HT1080 (cell line): ENCODE measurements at regions not wholly inside any gene's neighbourhood (a gene's known extent, or its start where the extent isn't known, plus 50 kb on each side); places are given as distances from the start of the nearest gene placed in this dataset.
"Not testable (repeated sequence)": the region's sequence is repeated elsewhere in the genome, so short reads cannot be mapped to it uniquely, and the experiment has no call there.

Source experiments
- DNase-seq: peaks from one replicate; pipeline ENCODE4 v3.0.0-alpha.2; 2015; ENCODE audit warnings: low read depth

DNA sequence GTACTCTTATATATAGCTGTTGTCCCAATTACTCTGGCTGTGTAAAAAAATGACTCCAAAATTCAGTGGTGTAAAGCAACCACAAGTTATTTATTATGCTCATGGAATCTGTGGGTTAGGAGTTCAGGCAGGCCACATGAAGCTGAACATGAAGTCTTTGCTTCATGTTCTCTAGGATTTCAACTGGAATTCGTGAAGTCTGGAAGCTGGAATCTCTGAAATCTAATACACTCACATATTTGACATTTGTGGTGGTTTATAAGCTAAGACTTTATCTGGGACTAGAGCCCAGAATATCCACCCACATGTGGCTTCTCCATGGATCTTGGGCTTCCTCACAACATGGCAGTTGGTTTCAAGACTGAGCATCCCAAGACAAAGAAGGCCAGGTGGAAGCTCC is 430.6 kb downstream of the MIAT start:
- no peak for DNase-seq

DNA sequence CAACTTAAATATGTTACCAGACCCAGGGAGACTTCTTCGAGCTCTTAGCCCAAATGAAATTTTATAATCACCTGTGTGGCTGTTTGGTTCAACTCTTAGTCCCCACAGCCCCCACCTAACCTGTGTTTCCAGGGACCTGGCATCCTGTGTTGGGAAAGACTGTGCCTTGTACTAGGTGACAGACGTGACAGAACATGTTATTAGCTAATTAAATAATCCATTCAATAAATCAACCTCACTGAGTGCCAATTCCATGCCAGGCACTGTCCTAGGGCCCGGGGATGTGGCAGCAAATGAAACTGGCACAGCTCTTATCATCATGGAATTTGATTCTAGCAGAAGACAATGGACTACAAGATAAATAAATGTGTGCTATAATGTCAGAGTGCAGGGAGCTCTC is 431.9 kb downstream of the MIAT start:
- no peak for DNase-seq

- DNase-seq = no peak
Observed at GRCh38 chr22:27090611-27091011, 433.2 kb downstream of the MIAT start.

DNA sequence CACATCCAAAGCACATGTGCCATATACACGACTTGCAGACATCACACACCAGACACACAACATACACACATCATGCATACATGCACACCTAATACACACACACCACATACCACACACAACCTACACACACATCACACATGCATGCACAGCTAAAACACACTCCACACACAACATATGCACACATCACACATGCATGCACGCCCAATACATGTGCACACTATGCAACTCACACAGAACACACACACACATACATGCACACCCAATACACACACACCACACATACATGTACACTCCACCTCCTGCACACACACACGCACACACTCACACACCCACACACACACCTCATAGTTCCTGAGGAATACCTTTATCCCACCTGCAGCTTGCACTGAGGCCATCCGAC is 436.0 kb downstream of the MIAT start:
- DNase-seq = no peak

- no peak for DNase-seq
Observed at GRCh38 chr22:27094633-27095308, 437.4 kb downstream of the MIAT start.

GRCh38 chr22:27097506-27097905 is 440.1 kb downstream of the MIAT start:
- no peak for DNase-seq

GRCh38 chr22:27097933-27098332 is 440.5 kb downstream of the MIAT start:
- no peak for DNase-seq

GRCh38 chr22:27099946-27100722 is 442.7 kb downstream of the MIAT start:
- DNase-seq = no peak

DNA sequence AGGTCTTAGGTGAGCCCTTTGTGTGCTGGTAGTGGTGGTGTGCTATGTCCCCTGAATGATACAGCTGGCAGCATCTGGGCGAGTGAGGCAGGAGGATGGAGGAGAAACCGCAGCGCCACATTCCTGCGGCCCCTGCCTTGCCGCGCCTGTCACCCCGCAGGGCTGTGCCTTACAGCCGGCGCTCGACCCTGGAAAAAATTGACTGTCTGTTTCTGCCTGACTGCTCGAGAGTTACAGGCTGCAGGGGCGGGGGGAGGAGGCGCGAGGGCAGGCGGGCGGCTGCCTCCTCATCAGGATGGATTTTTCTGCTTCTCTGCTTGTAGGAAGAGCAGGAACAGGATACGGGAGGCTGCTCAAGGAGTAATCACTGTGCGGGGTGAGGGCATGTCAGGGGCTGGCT is 443.4 kb downstream of the MIAT start:
- DNase-seq = peak; percentile 56

DNA sequence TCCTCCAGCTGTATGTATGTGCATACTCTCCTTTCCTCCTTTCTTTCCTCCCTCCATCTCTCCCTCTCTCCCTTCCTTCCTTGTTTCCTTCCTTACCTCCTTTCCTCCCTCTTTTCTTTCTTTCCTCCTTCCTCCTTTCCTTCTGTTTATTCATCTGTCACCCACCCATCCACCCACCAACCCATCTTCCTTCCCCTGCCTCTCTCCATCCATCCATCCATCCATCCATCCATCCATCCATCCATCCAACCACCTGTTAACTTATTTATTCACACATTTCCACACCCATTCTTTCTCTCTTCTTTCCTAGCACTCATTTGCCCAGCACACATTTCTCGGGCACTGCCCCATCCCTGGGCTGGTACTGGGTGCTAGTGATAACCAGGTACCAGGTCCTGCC is 443.9 kb downstream of the MIAT start:
- DNase-seq = no peak

DNA sequence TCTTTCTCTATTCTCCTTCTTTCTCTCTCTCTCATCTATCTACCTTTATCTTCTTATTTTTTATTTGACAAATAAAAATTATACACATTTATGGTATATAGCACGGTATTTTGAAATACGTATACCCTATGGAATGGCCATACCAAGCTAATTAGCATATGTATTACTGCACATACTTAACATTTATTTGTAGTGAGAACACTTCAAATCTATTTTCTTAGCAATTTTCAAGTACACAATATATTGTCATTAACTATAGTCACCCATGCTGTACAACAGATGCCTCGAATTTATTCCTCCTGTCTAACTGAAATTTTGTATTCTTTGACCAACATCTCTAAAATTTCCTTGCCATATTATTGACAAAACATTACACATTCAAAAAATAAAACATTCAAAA is 447.1 kb downstream of the MIAT start:
- DNase-seq = no peak

DNA sequence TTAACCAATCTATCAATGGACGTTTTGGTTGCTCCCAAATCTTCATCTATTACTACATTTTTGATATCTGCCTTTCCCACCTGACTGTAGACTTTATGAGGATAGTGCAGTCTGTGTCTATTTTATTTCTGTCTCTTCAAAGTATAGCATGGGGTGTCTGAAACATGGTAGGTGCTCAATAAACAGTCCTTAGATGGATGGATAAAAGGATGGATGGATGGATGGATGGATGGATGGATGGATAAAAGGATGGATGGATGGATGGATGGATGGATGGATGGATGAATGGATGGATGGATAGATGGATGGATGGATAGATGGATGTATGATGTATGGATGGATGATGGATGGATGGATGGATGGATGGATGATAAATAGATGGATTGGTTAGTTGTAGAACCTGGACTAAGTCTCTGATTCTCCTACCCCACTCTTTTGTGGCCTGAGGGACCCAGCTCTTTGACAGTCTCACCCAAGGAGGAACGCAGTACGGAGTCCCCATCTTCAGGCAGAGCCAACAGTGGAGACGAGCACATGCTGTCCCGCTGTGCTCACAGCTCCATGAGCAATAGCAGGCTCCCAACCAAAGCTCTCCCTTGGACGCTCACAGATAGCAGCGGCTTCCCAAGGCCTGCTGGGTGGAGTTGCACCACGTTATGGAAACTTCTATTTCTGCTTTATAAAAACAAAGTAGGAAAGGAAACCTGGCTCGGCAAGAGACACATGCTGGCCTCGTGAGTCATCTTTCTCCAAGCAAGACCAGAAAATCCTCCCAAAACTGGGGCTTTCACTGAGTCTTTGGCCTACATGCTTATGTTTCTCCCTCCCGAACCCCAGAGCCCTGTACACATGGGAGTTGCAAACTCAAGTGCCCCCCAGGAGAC is 448.0 kb downstream of the MIAT start:
- DNase-seq = peak; percentile 77

DNA sequence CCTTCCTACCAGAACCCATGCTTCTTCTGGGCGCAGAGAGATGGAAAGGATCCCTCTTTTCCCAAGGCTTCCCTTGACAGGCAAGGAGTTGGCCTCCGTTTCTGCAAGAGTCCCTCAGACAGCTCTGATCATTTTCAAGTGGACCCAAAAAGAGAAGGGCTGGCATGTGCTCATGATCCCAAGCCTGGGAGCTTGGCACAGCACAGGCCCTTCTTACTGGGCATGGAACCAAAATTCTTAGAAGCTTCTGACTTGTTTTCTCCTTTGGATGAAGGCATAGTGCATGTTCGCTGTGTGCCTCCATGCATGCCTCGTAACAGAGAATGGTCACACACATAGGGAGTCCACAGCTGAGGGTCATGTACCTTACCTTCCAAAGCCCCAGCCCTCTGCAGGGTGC is 449.6 kb downstream of the MIAT start:
- DNase-seq = no peak

DNA sequence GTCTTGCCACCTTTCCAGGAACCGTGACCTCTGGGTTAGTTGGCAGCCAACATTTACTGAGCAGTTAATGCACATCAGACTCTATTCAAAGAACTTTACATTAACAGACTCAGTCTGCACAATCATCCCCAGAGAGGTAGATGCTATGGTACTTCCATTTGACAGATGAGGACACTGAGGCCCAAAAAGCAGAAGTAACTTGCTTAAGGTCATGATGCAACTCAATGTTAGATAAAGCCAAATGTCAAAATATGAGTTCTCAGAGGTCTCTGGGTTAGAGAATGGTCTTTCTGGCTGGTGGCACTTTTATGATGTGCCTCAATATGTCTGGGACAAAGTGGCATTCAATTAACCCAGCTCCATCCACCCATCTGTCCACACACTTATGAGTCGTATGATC is 450.0 kb downstream of the MIAT start:
- no peak for DNase-seq

DNA sequence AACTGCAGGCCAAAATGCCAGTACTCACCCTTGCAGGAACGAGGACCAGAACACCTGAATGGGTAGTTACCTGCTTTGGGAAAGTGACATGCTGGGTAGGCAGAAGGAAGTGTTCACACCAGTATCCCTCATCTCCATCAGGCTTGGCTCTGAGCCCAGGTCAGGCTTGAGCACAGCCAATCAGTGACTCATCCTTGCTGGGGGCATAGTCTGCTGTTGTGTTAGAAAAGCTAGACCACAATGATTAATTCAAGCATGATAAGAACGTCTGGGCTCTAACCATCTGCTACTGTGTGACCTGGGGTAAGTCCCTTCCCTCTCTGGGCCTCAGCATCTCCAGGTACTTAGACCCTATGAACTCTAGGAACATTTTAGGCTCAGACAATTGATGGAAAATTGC is 450.4 kb downstream of the MIAT start:
- peak; percentile 89 for DNase-seq

DNA sequence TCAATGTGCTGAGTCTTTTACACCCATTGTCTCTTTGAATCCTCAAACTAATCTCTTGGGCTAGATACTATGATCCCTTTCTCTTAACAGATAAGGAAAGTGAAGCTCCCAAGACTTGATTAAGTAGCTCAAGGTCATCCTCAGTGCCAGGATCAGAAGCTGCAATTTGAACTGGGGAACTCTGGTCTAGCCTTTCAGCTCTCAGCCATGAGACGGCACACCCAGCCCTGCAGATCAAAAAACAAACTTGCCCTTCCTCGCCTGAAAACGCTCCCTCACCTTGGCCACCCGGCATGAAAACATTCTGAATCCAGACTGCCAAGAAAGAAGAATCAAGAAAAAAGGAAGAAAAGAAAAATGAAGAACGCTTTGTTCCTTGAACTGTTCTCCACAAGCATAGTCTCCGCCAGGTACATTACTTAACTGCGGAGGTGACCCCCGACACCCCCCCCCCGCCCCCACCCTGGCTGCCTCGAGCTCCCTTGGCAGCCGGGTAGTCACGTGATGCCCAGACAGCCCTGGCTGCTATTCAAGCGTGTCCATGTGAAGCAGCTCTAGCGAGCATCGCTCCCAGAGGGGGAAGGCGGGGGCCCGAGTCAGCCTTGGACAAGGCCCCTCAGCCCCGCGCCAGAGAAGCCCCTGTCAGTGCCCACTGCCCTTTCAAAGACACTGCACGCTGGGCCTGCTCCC is 451.2 kb downstream of the MIAT start:
- DNase-seq = no peak

DNA sequence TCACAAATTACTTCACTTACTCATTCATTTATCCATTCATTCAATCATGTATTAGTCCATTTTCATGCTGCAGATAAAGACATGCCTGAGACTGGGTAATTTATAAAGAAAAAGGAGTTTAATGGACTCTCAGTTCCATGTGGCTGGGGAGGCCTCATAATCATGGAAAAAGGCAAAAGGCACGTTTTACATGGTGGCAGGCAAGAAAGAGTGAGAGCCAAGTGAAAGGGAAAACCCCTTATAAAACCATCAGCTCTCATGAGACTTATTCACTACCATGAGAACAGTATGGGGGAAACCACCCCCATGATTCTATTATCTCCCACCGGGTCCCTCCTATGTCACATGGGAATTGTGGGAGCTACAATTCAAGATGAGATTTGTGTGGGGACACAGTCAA is 452.0 kb downstream of the MIAT start:
- not testable (repeated sequence) for DNase-seq

DNA sequence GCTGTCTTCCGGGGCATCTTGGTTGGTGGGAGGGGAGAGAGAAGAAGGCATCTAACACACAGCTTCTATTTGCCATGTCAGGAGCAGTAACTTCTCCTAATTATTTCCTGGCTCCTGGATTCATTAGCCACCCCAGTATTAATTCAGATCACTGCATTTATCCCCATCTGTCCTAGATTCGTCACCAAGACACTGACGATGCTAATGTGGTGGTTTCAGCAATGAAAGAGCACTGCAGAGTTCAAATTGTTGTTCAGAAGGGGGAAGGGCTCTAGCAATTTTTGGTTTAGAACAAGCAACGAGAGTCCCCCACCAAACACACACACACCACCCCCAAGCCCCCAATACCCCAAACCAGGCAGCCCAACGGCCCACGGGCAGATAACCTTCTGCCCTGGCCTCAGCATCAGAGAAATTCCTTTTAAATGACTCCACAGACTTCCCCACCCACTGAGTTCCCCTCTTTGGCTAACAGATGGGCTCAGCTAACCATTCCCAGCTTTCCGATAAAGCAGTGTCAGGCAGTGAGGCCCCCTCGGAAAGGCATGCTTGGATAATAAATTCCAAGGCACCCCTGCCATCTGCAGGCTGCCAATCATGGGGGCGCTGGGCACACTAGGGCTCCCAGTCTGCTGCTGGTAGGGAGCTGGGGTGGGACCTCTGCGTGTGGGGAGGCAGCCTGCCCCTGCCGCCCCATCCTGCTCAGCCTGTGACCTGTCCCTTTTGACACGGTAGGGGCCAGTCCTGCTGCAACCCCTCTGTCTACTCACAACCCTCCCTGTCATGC is 453.5 kb downstream of the MIAT start:
- peak; percentile 22 for DNase-seq

GRCh38 chr22:27111796-27112672 is 454.6 kb downstream of the MIAT start:
- no peak for DNase-seq

GRCh38 chr22:27113211-27113635 is 455.8 kb downstream of the MIAT start:
- DNase-seq = peak; percentile 99
